OCI-LY7 (cell line): ENCODE measurements at regions not wholly inside any gene's neighbourhood (a gene's known extent, or its start where the extent isn't known, plus 50 kb on each side); places are given as distances from the start of the nearest gene placed in this dataset.

ENCODE experiments used
- BruUV-seq: library from RNA; stranded (reverse); fragments of 400-500 nt; replicated peaks from 2 replicates; lab custom pipeline; 2021; lab: Mats Ljungman, UMichigan
- CTCF ChIA-PET: fragments of 300-600 bp; sonication (Branson Sonifier 250); formaldehyde crosslinking; loops from one replicate; lab custom pipeline; 2022; ENCODE audit warnings: antibody characterized with exemption; ENCODE audit not compliant: unreplicated experiment; lab: Charles Lee
- POLR2A ChIA-PET: fragments of 300-600 bp; sonication (Branson Sonifier 250); formaldehyde crosslinking; loops from one replicate; lab custom pipeline; 2022; ENCODE audit warnings: antibody characterized with exemption; lab: Charles Lee
- DNase-seq: peaks from one replicate; pipeline ENCODE4 v3.0.0-alpha.2; 2015; ENCODE audit warnings: low spot score
- H2AFZ ChIP-seq: fragments of 200-600 bp; sonication (generic), shearing (Covaris generic); 2 replicates; pipeline ENCODE4 v1.6.1; 2014; ENCODE audit warnings: mild to moderate bottlenecking, antibody characterized with exemption, low read length, moderate library complexity
- H3K27ac ChIP-seq: fragments of 200-600 bp; sonication (generic); 2 replicates; pipeline ENCODE4 v1.5.1; 2014; ENCODE audit warnings: mixed run types, low read depth, mild to moderate bottlenecking, moderate library complexity, low read length, inconsistent platforms; ENCODE audit not compliant: poor library complexity, severe bottlenecking
- H3K36me3 ChIP-seq: fragments of 200-600 bp; sonication (generic); 2 replicates; pipeline ENCODE4 v1.6.1; 2014; ENCODE audit warnings: mild to moderate bottlenecking, antibody characterized with exemption, low read length, moderate library complexity, mixed read lengths; ENCODE audit not compliant: insufficient read depth
- H3K4me1 ChIP-seq: fragments of 200-600 bp; sonication (generic); 2 replicates; pipeline ENCODE4 v1.5.1; 2014; ENCODE audit warnings: mild to moderate bottlenecking, low read length; ENCODE audit not compliant: insufficient read depth, poor library complexity, severe bottlenecking
- H3K4me2 ChIP-seq: fragments of 200-600 bp; sonication (generic); 2 replicates; pipeline ENCODE4 v1.6.1; 2014; ENCODE audit warnings: mild to moderate bottlenecking, low read length
- H3K4me3 ChIP-seq: fragments of 200-600 bp; sonication (generic); 2 replicates; pipeline ENCODE4 v1.5.1; 2014; ENCODE audit warnings: mild to moderate bottlenecking, low read depth, low read length; ENCODE audit not compliant: poor library complexity, severe bottlenecking
- H3K79me2 ChIP-seq: fragments of 200-600 bp; sonication (generic); 2 replicates; pipeline ENCODE4 v1.6.1; 2016; ENCODE audit warnings: low read depth, mild to moderate bottlenecking, low read length, moderate library complexity, mixed read lengths; ENCODE audit not compliant: insufficient read depth
- H3K9me2 ChIP-seq: fragments of 200-600 bp; sonication (generic); 2 replicates; pipeline ENCODE4 v1.6.1; 2016; ENCODE audit warnings: mild to moderate bottlenecking, low read length, mixed read lengths; ENCODE audit not compliant: insufficient read depth
- H3K9me3 ChIP-seq: fragments of 200-600 bp; sonication (generic); 2 replicates; pipeline ENCODE4 v1.6.1; 2014; ENCODE audit warnings: mild to moderate bottlenecking, mixed run types, low read length, mixed read lengths
- H4K20me1 ChIP-seq: fragments of 200-600 bp; sonication (generic); 2 replicates; pipeline ENCODE4 v1.6.1; 2014; ENCODE audit warnings: mild to moderate bottlenecking, antibody characterized with exemption, low read length, moderate library complexity, mixed read lengths; ENCODE audit not compliant: insufficient read depth
- CTCF ChIP-seq: fragments of 200-600 bp; sonication (generic); conservative IDR thresholded peaks from 2 replicates; pipeline ENCODE4 v1.5.1; 2014; ENCODE audit warnings: mild to moderate bottlenecking, antibody characterized with exemption, low read length, moderate library complexity, mixed read lengths
- EZH2phosphoT487 ChIP-seq: fragments of 200-600 bp; sonication (generic); IDR thresholded peaks from 2 replicates; pipeline ENCODE4 v1.6.1; 2018; ENCODE audit warnings: low read depth, borderline replicate concordance, mild to moderate bottlenecking, mixed run types, antibody characterized with exemption, low read length, moderate library complexity, mixed read lengths
- intact Hi-C: fragments of 100-400 bp; cut with micrococcal nuclease; formaldehyde crosslinking; loops from one replicate; pipeline ENCODE4 v1.10.0; 2022; ENCODE audit not compliant: unreplicated experiment

DNA sequence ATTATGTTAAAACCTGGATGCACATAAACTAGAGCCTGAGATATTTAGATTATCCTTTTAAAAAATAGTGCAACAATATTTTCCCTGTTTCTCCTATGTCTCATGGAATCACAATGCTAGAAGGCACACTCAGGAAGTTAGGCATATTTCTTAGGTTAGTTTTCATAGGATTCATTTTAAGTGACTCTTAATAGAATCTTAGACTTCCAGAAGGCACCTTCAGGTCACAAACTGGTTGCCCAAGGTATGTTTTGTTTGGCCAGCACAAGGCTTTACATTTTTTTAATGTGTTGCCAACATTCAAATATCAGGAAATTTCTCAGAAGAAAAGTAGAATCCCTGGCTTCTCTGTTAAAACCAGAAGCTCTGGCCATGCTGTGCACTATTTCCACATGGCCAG lies 129.3 kb downstream of the LNPK start:
- no peak for DNase-seq
- BruUV-seq: no TSS peak

GRCh38 chr2:175872005-175872348 lies 130.1 kb downstream of the LNPK start:
- CTCF ChIA-PET: no interaction called here
- Histone ChIP-seq H3K79me2 (no peaks in the 10 kb centered on the region), H3K36me3 (no peaks in the 10 kb centered on the region), H3K9me3 (no peaks in the 10 kb centered on the region), H3K4me1 (no peaks in the 10 kb centered on the region), H3K9me2 (no peaks in the 10 kb centered on the region), H2AFZ (no peak overlapping the region), H4K20me1 (no peaks in the 10 kb centered on the region), H3K4me3 (no peak overlapping the region), H3K4me2 (no peak overlapping the region), H3K27ac (no peak overlapping the region)
- no peak for DNase-seq
- TF ChIP-seq CTCF (no peak), EZH2phosphoT487 (no peak)
- POLR2A ChIA-PET: no interaction called here
- intact Hi-C loops: no loop called here
- BruUV-seq: no TSS peak

More for the DNA sequence above, 129.3 kb downstream of the LNPK start:
- no peaks in the 10 kb centered on the region for H4K20me1 ChIP-seq
- H3K4me3 ChIP-seq: no peak overlapping the region
- H2AFZ ChIP-seq: no peak overlapping the region
- CTCF ChIA-PET: no interaction called here
- POLR2A ChIA-PET: no interaction called here
- H3K4me2 ChIP-seq: no peak overlapping the region
- TF ChIP-seq EZH2phosphoT487 (no peak), CTCF (no peak)
- intact Hi-C loops: no loop called here
- H3K9me2 ChIP-seq: no peaks in the 10 kb centered on the region
- no peaks in the 10 kb centered on the region for H3K36me3 ChIP-seq
- no peaks in the 10 kb centered on the region for H3K79me2 ChIP-seq
- no peaks in the 10 kb centered on the region for H3K9me3 ChIP-seq
- no peak overlapping the region for H3K27ac ChIP-seq
- no peaks in the 10 kb centered on the region for H3K4me1 ChIP-seq

DNA sequence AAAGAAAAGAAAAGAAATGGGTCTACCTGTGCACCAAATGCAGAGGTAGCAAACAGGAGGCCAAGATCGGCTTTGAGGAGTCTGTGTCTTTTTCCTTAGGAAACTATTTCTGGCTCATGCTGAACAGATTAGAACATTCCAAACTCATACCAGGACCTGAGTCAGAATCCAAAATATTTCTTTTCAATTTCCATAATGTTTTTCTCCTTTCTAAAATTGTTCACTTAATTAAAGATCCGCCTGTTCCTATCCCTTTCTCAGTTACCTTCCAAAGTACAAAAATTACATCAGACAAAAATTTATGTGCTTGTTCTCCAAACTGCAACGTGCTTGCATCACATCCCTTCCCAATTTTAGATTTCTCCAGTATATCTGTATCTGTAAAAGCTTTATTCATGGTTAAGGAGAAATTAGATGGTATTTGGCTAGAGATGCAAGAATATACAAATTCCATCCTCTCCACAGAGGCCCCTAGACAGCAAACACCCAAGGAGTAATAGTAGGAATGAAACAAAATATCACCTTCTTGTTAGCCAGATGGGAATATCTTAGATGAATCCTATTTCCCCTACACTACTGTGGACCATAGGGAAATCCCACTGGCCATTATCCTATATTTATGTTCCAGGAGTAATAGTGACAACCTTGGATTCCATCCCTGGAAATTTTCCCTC lies 130.6 kb downstream of the LNPK start:
- H3K4me1 ChIP-seq: no peaks in the 10 kb centered on the region
- no peaks in the 10 kb centered on the region for H3K9me3 ChIP-seq
- H3K4me2 ChIP-seq: no peak overlapping the region
- H3K36me3 ChIP-seq: no peaks in the 10 kb centered on the region
- no peaks in the 10 kb centered on the region for H4K20me1 ChIP-seq
- no TSS peak for BruUV-seq
- H3K79me2 ChIP-seq: no peaks in the 10 kb centered on the region
- intact Hi-C loops: no loop called here
- H2AFZ ChIP-seq: no peak overlapping the region
- H3K4me3 ChIP-seq: no peak overlapping the region
- no peak overlapping the region for H3K27ac ChIP-seq
- TF ChIP-seq CTCF (no peak), EZH2phosphoT487 (no peak)
- ChIA-PET POLR2A (no interaction called here), CTCF (no interaction called here)
- no peak for DNase-seq
- no peaks in the 10 kb centered on the region for H3K9me2 ChIP-seq
